ENCODE measurements at regions not wholly inside any gene's neighbourhood (a gene's known extent, or its start where the extent isn't known, plus 50 kb on each side); places are given as distances from the start of the nearest gene placed in this dataset.

DNA sequence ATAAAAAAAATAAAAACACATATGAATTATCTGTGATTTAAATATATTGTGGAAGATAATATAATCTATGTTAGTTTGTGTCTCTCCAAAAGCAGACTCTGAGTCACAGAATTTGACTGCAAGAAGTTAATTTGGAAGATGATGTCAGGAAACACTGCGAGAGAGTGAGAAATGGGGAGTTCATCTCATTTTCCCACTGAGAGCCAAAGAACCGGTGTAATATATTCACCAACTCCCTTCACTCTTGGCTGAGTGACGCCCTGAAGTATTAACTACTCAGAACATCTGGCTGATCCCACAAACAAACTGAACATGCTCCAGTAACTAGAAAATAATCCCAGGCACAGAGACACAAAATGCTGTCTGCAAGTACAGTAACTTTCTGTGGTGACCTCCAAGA is 345.8 kb upstream of the SPANXN1 start:
- Histone ChIP-seq H3K27ac (no peak overlapping the region), H3K4me3 (no peak overlapping the region), H3K9me3 (no peaks in the 10 kb centered on the region), H3K27me3 (no peaks in the 10 kb centered on the region), H3K36me3 (no peaks in the 10 kb centered on the region), H3K4me1 (no peaks in the 10 kb centered on the region)
- TF ChIP-seq, protein P1, sequence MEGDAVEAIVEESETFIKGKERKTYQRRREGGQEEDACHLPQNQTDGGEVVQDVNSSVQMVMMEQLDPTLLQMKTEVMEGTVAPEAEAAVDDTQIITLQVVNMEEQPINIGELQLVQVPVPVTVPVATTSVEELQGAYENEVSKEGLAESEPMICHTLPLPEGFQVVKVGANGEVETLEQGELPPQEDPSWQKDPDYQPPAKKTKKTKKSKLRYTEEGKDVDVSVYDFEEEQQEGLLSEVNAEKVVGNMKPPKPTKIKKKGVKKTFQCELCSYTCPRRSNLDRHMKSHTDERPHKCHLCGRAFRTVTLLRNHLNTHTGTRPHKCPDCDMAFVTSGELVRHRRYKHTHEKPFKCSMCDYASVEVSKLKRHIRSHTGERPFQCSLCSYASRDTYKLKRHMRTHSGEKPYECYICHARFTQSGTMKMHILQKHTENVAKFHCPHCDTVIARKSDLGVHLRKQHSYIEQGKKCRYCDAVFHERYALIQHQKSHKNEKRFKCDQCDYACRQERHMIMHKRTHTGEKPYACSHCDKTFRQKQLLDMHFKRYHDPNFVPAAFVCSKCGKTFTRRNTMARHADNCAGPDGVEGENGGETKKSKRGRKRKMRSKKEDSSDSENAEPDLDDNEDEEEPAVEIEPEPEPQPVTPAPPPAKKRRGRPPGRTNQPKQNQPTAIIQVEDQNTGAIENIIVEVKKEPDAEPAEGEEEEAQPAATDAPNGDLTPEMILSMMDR (IDR thresholded peaks at IDR 0.05), result no peak
- TF ChIP-seq POLR2A (IDR thresholded peaks at IDR 0.05), result no peak
- DNase-seq (no peak), ATAC-seq (no peak)
- intact Hi-C loops (cut with DNase I), result no loop called here
- WGBS, 4 donors, result 59 to 83% (median 68%) methylated on average over 3 of the region's 3 CpGs

DNA sequence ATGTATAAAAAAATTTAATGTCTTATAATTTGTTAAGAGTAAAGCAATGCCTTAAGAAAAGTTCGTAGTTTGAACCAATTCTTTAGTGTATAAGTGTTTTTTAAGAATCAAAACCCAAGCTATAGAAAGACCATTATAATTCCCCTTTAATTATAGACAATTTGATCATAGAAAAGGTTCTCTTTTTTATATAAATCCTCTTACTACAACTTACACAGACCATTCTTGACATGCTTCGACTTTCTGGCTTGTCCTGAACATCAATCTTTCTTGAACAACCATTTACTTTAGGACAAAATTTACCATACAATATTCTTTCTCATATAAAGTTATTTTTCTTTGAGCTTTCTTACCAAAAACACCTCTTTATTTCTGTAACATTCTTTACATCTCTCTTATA is 330.5 kb upstream of the SPANXN1 start:
- Histone ChIP-seq H3K4me1 (no peaks in the 10 kb centered on the region), H3K27ac (no peak overlapping the region), H3K27me3 (no peaks in the 10 kb centered on the region), H3K9me3 (peaks cover 0 to 4% (median 0%) of the 10 kb centered on the region in 12 donors), H3K4me3 (no peak overlapping the region), H3K36me3 (no peaks in the 10 kb centered on the region)
- 21 to 48% (median 33%) methylated on average over 2 of the region's 2 CpGs for WGBS, 4 donors
- TF ChIP-seq, protein P1 (IDR thresholded peaks at IDR 0.05), result no peak
- no peak for TF ChIP-seq POLR2A (IDR thresholded peaks at IDR 0.05)
- DNase-seq, result no peak
- intact Hi-C loops (cut with DNase I), result no loop called here
- ATAC-seq, result no peak

DNA sequence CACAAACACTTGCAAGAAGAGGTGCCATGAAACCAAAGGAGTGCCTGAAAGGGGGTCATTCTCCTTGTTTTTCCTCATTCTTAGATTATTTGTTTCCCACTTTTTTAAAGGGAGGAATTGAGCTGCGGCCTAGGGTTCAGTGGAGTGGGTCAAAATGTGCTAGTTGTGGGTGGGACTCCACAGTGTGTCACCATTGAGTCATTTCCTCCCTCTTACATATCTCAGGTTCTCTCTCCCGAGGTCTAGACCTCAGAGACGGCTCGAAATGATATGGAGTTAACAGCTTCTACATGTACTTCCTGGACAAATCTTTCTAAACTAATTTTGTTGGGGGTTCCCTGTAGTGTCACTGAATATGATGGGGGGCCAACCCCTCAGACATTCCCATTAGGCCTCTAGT is 328.4 kb upstream of the SPANXN1 start:
- no peaks in the 10 kb centered on the region for H3K4me1 ChIP-seq
- TF ChIP-seq, protein P1 (IDR thresholded peaks at IDR 0.05), result no peak
- TF ChIP-seq POLR2A (IDR thresholded peaks at IDR 0.05), result no peak
- ATAC-seq (no peak), DNase-seq (no peak)
- no peak overlapping the region for H3K27ac ChIP-seq
- peaks cover 0 to 4% (median 0%) of the 10 kb centered on the region in 12 donors for H3K9me3 ChIP-seq
- intact Hi-C loops (cut with DNase I), result no loop called here
- H3K4me3 ChIP-seq, result no peak overlapping the region
- 54 to 73% (median 66%) methylated on average over 4 of the region's 4 CpGs for WGBS, 4 donors
- H3K36me3 ChIP-seq, result no peaks in the 10 kb centered on the region
- H3K27me3 ChIP-seq, result no peaks in the 10 kb centered on the region

DNA sequence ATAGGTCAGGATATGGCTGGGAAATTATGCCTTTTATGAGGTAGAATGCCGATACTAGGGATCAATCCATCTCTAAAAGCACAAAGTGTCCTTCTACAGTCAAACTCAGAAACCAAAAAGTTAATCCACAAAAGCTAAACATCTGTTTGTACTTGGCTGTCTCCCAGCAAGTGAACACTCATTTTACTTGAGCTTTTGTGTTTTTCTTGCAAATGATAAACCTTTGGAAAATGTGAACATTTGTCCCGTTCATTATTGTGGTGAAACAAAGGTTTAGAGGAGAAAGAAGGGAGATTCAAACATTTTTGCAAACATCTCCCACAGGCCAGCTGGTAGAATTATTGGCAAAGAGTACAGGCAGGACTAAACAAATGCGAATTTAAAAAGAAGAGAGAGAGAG is 300.6 kb upstream of the SPANXN1 start:
- 44 to 56% (median 46%) methylated on average over 3 of the region's 3 CpGs for WGBS, 4 donors
- Histone ChIP-seq H3K4me1 (no peaks in the 10 kb centered on the region), H3K4me3 (no peak overlapping the region), H3K27me3 (no peaks in the 10 kb centered on the region), H3K36me3 (no peaks in the 10 kb centered on the region), H3K9me3 (peaks cover 0 to 7% (median 0%) of the 10 kb centered on the region in 12 donors), H3K27ac (no peak overlapping the region)
- intact Hi-C loops (cut with DNase I), result no loop called here
- no peak for TF ChIP-seq POLR2A (IDR thresholded peaks at IDR 0.05)
- TF ChIP-seq, protein P1 (IDR thresholded peaks at IDR 0.05), result no peak
- no peak for ATAC-seq
- DNase-seq, result no peak
